ENCODE measurements at regions not wholly inside any gene's neighbourhood (a gene's known extent, or its start where the extent isn't known, plus 50 kb on each side); places are given as distances from the start of the nearest gene placed in this dataset.

DNA sequence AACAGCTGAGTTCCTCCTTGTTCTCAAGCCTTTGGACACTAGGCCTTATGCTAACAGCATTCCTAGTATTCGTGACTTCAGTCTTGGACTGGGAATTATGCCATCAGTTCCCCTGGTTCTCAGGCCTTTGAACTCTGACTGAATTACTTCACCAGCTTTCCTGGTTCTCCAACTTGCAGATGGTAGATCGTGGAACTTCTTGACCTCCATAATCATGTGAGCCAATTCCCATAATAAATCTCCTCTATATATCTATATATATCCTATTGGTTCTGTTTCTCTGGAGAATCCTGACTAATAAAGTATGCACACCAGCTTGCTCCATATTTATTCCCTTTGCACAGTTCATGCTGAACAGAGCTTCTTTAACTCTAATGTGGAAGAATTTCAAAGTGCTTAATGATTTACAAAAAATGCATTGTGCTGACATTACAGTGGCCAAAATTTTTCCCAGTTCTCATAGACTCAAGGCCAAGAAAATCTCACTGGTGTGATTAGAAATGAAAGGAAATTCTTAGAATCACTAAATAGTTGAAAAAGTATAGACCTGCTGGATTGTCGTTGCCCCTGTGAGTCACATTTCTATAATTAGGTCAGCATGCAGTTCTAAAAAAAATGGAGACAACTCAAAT lies 462.9 kb upstream of the ADAMTS5 start:
- Histone ChIP-seq H3K9me3 (ENCODE audit: low read depth) (no peaks in the 10 kb centered on the region), H3K79me2 (ENCODE audit: insufficient read depth) (no peaks in the 10 kb centered on the region), H4K20me1 (ENCODE audit: insufficient read depth) (no peaks in the 10 kb centered on the region), H3K36me3 (ENCODE audit: low read depth) (no peaks in the 10 kb centered on the region), H3K4me2 (ENCODE audit: unreplicated experiment) (peak overlapping the region; percentile 40), H3K9ac (no peak overlapping the region), H3K4me3 (no peak overlapping the region), H3F3A (ENCODE audit: insufficient read depth) (peaks cover 25% of the 10 kb centered on the region), H3K27ac (peak overlapping the region; percentile 74), H3K4me1 (ENCODE audit: insufficient read depth) (peaks cover 30% of the 10 kb centered on the region), H3K27me3 (replicated peaks; ENCODE audit: insufficient read depth) (no peaks in the 10 kb centered on the region), H3K9me2 (ENCODE audit: insufficient read depth) (no peaks in the 10 kb centered on the region; the same call in 1 of the 2 replicates), H2AFZ (peak overlapping the region; percentile 14; the same call in 1 of the 2 replicates)
- DNase-seq = peak; percentile 67
- 7 to 12% methylated on average over 3 of the region's 3 CpGs for WGBS, 2 experiments (ENCODE audit: low coverage in 1 of 2, low lambda C conversion rate in 2 of 2, missing lambda C conversion rate in 2 of 2)
- no peak for TF ChIP-seq EZH2 (IDR thresholded peaks at IDR 0.05; ENCODE audit: insufficient read depth, poor library complexity, severe bottlenecking)
- no peak for TF ChIP-seq EZH2phosphoT487 (IDR thresholded peaks at IDR 0.05; ENCODE audit: insufficient read depth, low read depth)
- in situ Hi-C loops (cut with MboI) = no loop called here

DNA sequence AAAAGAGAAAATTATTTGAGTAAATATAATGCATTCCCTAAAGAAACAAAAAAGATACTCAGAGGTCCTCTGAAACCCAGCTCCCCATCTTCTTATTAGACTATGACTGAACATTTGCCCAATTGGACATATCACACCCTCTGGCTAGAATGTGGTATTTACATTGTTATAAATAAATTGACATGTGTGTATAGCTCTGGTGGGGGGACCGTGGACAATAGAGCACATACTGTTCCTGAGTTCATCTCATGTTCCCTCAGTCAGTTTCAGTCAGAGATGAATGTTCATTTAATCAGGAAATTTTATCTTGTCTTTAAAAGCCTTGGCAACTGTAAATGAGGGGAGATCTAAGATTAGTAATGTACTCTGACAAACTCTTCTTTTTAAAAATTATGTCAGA lies 459.3 kb upstream of the ADAMTS5 start:
- H3K27ac ChIP-seq = peak overlapping the region; percentile 97
- no peaks in the 10 kb centered on the region for H3K9me3 ChIP-seq (ENCODE audit: low read depth)
- peak overlapping the region; percentile 12; the same call in 1 of the 2 replicates for H2AFZ ChIP-seq
- H3K9me2 ChIP-seq (ENCODE audit: insufficient read depth) = no peaks in the 10 kb centered on the region
- DNase-seq = peak; percentile 3
- H4K20me1 ChIP-seq (ENCODE audit: insufficient read depth) = no peaks in the 10 kb centered on the region
- no peaks in the 10 kb centered on the region for H3K27me3 ChIP-seq (replicated peaks; ENCODE audit: insufficient read depth)
- WGBS, 2 experiments (ENCODE audit: low coverage in 1 of 2, low lambda C conversion rate in 2 of 2, missing lambda C conversion rate in 2 of 2) = 9 to 10% methylated on average over 1 of the region's 1 CpG
- peaks cover 57% of the 10 kb centered on the region for H3K4me1 ChIP-seq (ENCODE audit: insufficient read depth)
- in situ Hi-C loops (cut with MboI) = no loop called here
- H3K79me2 ChIP-seq (ENCODE audit: insufficient read depth) = no peaks in the 10 kb centered on the region
- H3K9ac ChIP-seq = no peak overlapping the region; the same call in 1 of the 2 replicates
- H3K4me3 ChIP-seq = no peak overlapping the region
- peaks cover 52% of the 10 kb centered on the region for H3F3A ChIP-seq (ENCODE audit: insufficient read depth)
- no peaks in the 10 kb centered on the region for H3K36me3 ChIP-seq (ENCODE audit: low read depth)
- TF ChIP-seq EZH2phosphoT487 (IDR thresholded peaks at IDR 0.05; ENCODE audit: insufficient read depth, low read depth) (no peak), EZH2 (IDR thresholded peaks at IDR 0.05; ENCODE audit: insufficient read depth, poor library complexity, severe bottlenecking) (no peak)
- H3K4me2 ChIP-seq (ENCODE audit: unreplicated experiment) = no peak overlapping the region

- WGBS, 2 experiments (ENCODE audit: low coverage in 1 of 2, low lambda C conversion rate in 2 of 2, missing lambda C conversion rate in 2 of 2) = 46 to 50% methylated on average over 3 of the region's 3 CpGs
Observed at GRCh38 chr21:27425574-27425973, 458.7 kb upstream of the ADAMTS5 start.

GRCh38 chr21:27425172-27425571 lies 458.3 kb upstream of the ADAMTS5 start:
- in situ Hi-C loops (cut with MboI) = no loop called here
- Histone ChIP-seq H4K20me1 (ENCODE audit: insufficient read depth) (no peaks in the 10 kb centered on the region), H3K36me3 (ENCODE audit: low read depth) (no peaks in the 10 kb centered on the region), H3K4me2 (ENCODE audit: unreplicated experiment) (no peak overlapping the region), H3K4me3 (no peak overlapping the region), H3K4me1 (ENCODE audit: insufficient read depth) (peaks cover 51% of the 10 kb centered on the region), H3K9me3 (ENCODE audit: low read depth) (no peaks in the 10 kb centered on the region), H3K9ac (no peak overlapping the region), H3F3A (ENCODE audit: insufficient read depth) (peaks cover 43% of the 10 kb centered on the region), H2AFZ (peak overlapping the region; percentile 12; the same call in 1 of the 2 replicates), H3K27me3 (replicated peaks; ENCODE audit: insufficient read depth) (no peaks in the 10 kb centered on the region), H3K27ac (peak overlapping the region; percentile 97), H3K9me2 (ENCODE audit: insufficient read depth) (no peaks in the 10 kb centered on the region), H3K79me2 (ENCODE audit: insufficient read depth) (no peaks in the 10 kb centered on the region)
- DNase-seq = peak; percentile 18
- 99 to 100% methylated on average over 2 of the region's 2 CpGs for WGBS, 2 experiments (ENCODE audit: low coverage in 1 of 2, low lambda C conversion rate in 2 of 2, missing lambda C conversion rate in 2 of 2)
- TF ChIP-seq EZH2 (IDR thresholded peaks at IDR 0.05; ENCODE audit: insufficient read depth, poor library complexity, severe bottlenecking) (no peak), EZH2phosphoT487 (IDR thresholded peaks at IDR 0.05; ENCODE audit: insufficient read depth, low read depth) (no peak)

More at GRCh38 chr21:27425574-27425973, 458.7 kb upstream of the ADAMTS5 start:
- H3K4me2 ChIP-seq (ENCODE audit: unreplicated experiment) = no peak overlapping the region
- peak overlapping the region; percentile 12; the same call in 1 of the 2 replicates for H2AFZ ChIP-seq
- H3K79me2 ChIP-seq (ENCODE audit: insufficient read depth) = no peaks in the 10 kb centered on the region
- H3K9me3 ChIP-seq (ENCODE audit: low read depth) = no peaks in the 10 kb centered on the region
- H3K4me1 ChIP-seq (ENCODE audit: insufficient read depth) = peaks cover 55% of the 10 kb centered on the region
- no peaks in the 10 kb centered on the region for H4K20me1 ChIP-seq (ENCODE audit: insufficient read depth)
- H3K36me3 ChIP-seq (ENCODE audit: low read depth) = no peaks in the 10 kb centered on the region
- H3K9me2 ChIP-seq (ENCODE audit: insufficient read depth) = no peaks in the 10 kb centered on the region
- in situ Hi-C loops (cut with MboI) = no loop called here
- no peak overlapping the region; the same call in 1 of the 2 replicates for H3K9ac ChIP-seq
- no peak for TF ChIP-seq EZH2 (IDR thresholded peaks at IDR 0.05; ENCODE audit: insufficient read depth, poor library complexity, severe bottlenecking)
- no peak for TF ChIP-seq EZH2phosphoT487 (IDR thresholded peaks at IDR 0.05; ENCODE audit: insufficient read depth, low read depth)
- peaks cover 47% of the 10 kb centered on the region for H3F3A ChIP-seq (ENCODE audit: insufficient read depth)
- no peak overlapping the region for H3K4me3 ChIP-seq
- H3K27ac ChIP-seq = peak overlapping the region; percentile 97
- DNase-seq = peak; percentile 77
- H3K27me3 ChIP-seq (replicated peaks; ENCODE audit: insufficient read depth) = no peaks in the 10 kb centered on the region

All from GM23248 (cell line).